ENCODE measurements at regions not wholly inside any gene's neighbourhood (a gene's known extent, or its start where the extent isn't known, plus 50 kb on each side); places are given as distances from the start of the nearest gene placed in this dataset.

- no peaks in the 10 kb centered on the region for H3K27me3 ChIP-seq
- no peak for TF ChIP-seq Cebpa-rat (IDR thresholded peaks at IDR 0.05)
- no peak overlapping the region for H3K27ac ChIP-seq
Measured at GRCh38 chr11:70526116-70527045, 128.1 kb downstream of the CTTN start.

GRCh38 chr11:70527046-70527395, 128.7 kb downstream of the CTTN start:
- Histone ChIP-seq H3K27ac (no peak overlapping the region), H3K27me3 (no peaks in the 10 kb centered on the region), H4K20me1 (no peaks in the 10 kb centered on the region; the same call in 1 of the 2 replicates), H3K4me2 (no peak overlapping the region), H3K4me1 (peaks cover 26% of the 10 kb centered on the region), H3K36me3 (no peaks in the 10 kb centered on the region), H3K9ac (no peak overlapping the region), H3K4me3 (no peak overlapping the region), H3K9me3 (no peaks in the 10 kb centered on the region)
- no peak for TF ChIP-seq Cebpa-rat (IDR thresholded peaks at IDR 0.05)

More at GRCh38 chr11:70526116-70527045, 128.1 kb downstream of the CTTN start:
- Histone ChIP-seq H3K4me2 (no peak overlapping the region), H3K9me3 (no peaks in the 10 kb centered on the region), H3K9ac (no peak overlapping the region), H4K20me1 (no peaks in the 10 kb centered on the region; the same call in 1 of the 2 replicates), H3K4me1 (peaks cover 33% of the 10 kb centered on the region), H3K4me3 (no peak overlapping the region), H3K36me3 (no peaks in the 10 kb centered on the region)

GRCh38 chr11:70527429-70528045, 129.2 kb downstream of the CTTN start:
- Histone ChIP-seq H3K4me3 (no peak overlapping the region), H3K27me3 (no peaks in the 10 kb centered on the region), H3K4me2 (no peak overlapping the region), H3K27ac (no peak overlapping the region), H3K36me3 (no peaks in the 10 kb centered on the region), H3K9ac (no peak overlapping the region), H3K4me1 (peaks cover 21% of the 10 kb centered on the region), H4K20me1 (no peaks in the 10 kb centered on the region; the same call in 1 of the 2 replicates), H3K9me3 (no peaks in the 10 kb centered on the region)
- no peak for TF ChIP-seq Cebpa-rat (IDR thresholded peaks at IDR 0.05)

GRCh38 chr11:70528046-70528793, 129.9 kb downstream of the CTTN start:
- no peak overlapping the region for H3K4me3 ChIP-seq
- no peak overlapping the region for H3K27ac ChIP-seq
- H3K9me3 ChIP-seq: no peaks in the 10 kb centered on the region
- H3K4me1 ChIP-seq: peaks cover 14% of the 10 kb centered on the region
- H3K36me3 ChIP-seq: no peaks in the 10 kb centered on the region
- no peaks in the 10 kb centered on the region for H3K27me3 ChIP-seq
- H4K20me1 ChIP-seq: no peaks in the 10 kb centered on the region
- no peak for TF ChIP-seq Cebpa-rat (IDR thresholded peaks at IDR 0.05)
- H3K4me2 ChIP-seq: no peak overlapping the region
- no peak overlapping the region for H3K9ac ChIP-seq

- Histone ChIP-seq H3K4me2 (no peak overlapping the region), H3K27me3 (no peaks in the 10 kb centered on the region), H3K4me1 (peaks cover 6% of the 10 kb centered on the region; the same call in 1 of the 2 replicates), H3K9ac (no peak overlapping the region), H3K27ac (no peak overlapping the region), H3K9me3 (peaks cover 5% of the 10 kb centered on the region), H3K36me3 (no peaks in the 10 kb centered on the region), H4K20me1 (no peaks in the 10 kb centered on the region), H3K4me3 (no peak overlapping the region)
- TF ChIP-seq Cebpa-rat (IDR thresholded peaks at IDR 0.05): no peak
Measured at GRCh38 chr11:70528794-70529580, 130.7 kb downstream of the CTTN start.

GRCh38 chr11:70530010-70530409, 131.7 kb downstream of the CTTN start:
- peaks cover 14% of the 10 kb centered on the region for H3K9me3 ChIP-seq
- H3K27me3 ChIP-seq: no peaks in the 10 kb centered on the region
- H3K4me1 ChIP-seq: no peaks in the 10 kb centered on the region
- H4K20me1 ChIP-seq: no peaks in the 10 kb centered on the region
- no peak overlapping the region for H3K4me3 ChIP-seq
- no peaks in the 10 kb centered on the region for H3K36me3 ChIP-seq
- H3K27ac ChIP-seq: no peak overlapping the region
- TF ChIP-seq Cebpa-rat (IDR thresholded peaks at IDR 0.05): no peak
- H3K9ac ChIP-seq: no peak overlapping the region
- H3K4me2 ChIP-seq: no peak overlapping the region

- H3K27ac ChIP-seq: no peak overlapping the region
- no peaks in the 10 kb centered on the region for H3K36me3 ChIP-seq
- no peak overlapping the region for H3K4me2 ChIP-seq
- H3K4me3 ChIP-seq: no peak overlapping the region
- H3K4me1 ChIP-seq: no peaks in the 10 kb centered on the region
- H3K9ac ChIP-seq: no peak overlapping the region
- peak; percentile 40; the same call in 1 of the 2 replicates for TF ChIP-seq Cebpa-rat (IDR thresholded peaks at IDR 0.05)
- H3K9me3 ChIP-seq: peaks cover 14% of the 10 kb centered on the region
- H3K27me3 ChIP-seq: no peaks in the 10 kb centered on the region
- no peaks in the 10 kb centered on the region for H4K20me1 ChIP-seq
Measured at GRCh38 chr11:70530629-70531185, 132.4 kb downstream of the CTTN start.

GRCh38 chr11:70531281-70532065, 133.1 kb downstream of the CTTN start:
- Histone ChIP-seq H3K9me3 (peaks cover 14% of the 10 kb centered on the region), H3K9ac (no peak overlapping the region), H3K36me3 (no peaks in the 10 kb centered on the region), H3K27me3 (no peaks in the 10 kb centered on the region), H3K4me2 (no peak overlapping the region), H3K27ac (no peak overlapping the region), H3K4me1 (no peaks in the 10 kb centered on the region), H3K4me3 (no peak overlapping the region), H4K20me1 (no peaks in the 10 kb centered on the region)
- TF ChIP-seq Cebpa-rat (IDR thresholded peaks at IDR 0.05): no peak

Data from BLaER1 (cell line).